GM12874 (cell line): ENCODE measurements at regions not wholly inside any gene's neighbourhood (a gene's known extent, or its start where the extent isn't known, plus 50 kb on each side); places are given as distances from the start of the nearest gene placed in this dataset.

Source experiments
- TF ChIP-seq, protein P1 (sequence below): IDR thresholded peaks from 2 replicates; pipeline ENCODE4 v1.5.1; 2011; ENCODE audit warnings: low read depth, mild to moderate bottlenecking, control low read depth, low read length, moderate library complexity; ENCODE audit not compliant: insufficient read depth

DNA sequence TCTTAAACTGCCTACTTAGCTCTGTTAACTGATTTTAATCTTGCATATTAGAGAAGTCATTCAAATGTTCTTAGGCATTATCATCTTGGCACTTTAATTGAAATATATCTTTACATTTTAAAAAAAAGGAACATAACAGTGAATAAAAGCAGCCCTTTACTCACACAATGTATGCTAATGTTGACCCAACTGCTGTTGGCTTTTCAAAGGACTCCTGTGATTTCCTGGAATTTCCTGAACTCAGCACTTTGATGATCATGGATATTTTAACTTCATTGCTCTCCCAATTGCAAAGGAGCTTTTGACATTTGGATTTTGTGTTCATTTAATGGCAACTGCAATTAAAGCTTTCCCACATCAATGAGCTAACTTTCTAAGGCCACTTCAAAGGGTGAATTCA is 1230.3 kb downstream of the DIAPH3 start:
- TF ChIP-seq, protein P1, sequence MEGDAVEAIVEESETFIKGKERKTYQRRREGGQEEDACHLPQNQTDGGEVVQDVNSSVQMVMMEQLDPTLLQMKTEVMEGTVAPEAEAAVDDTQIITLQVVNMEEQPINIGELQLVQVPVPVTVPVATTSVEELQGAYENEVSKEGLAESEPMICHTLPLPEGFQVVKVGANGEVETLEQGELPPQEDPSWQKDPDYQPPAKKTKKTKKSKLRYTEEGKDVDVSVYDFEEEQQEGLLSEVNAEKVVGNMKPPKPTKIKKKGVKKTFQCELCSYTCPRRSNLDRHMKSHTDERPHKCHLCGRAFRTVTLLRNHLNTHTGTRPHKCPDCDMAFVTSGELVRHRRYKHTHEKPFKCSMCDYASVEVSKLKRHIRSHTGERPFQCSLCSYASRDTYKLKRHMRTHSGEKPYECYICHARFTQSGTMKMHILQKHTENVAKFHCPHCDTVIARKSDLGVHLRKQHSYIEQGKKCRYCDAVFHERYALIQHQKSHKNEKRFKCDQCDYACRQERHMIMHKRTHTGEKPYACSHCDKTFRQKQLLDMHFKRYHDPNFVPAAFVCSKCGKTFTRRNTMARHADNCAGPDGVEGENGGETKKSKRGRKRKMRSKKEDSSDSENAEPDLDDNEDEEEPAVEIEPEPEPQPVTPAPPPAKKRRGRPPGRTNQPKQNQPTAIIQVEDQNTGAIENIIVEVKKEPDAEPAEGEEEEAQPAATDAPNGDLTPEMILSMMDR = no peak

GRCh38 chr13:58935689-58936088 is 1228.0 kb downstream of the DIAPH3 start:
- TF ChIP-seq, protein P1 = no peak

GRCh38 chr13:58946274-58946673 is 1217.5 kb downstream of the DIAPH3 start:
- TF ChIP-seq, protein P1 = no peak

DNA sequence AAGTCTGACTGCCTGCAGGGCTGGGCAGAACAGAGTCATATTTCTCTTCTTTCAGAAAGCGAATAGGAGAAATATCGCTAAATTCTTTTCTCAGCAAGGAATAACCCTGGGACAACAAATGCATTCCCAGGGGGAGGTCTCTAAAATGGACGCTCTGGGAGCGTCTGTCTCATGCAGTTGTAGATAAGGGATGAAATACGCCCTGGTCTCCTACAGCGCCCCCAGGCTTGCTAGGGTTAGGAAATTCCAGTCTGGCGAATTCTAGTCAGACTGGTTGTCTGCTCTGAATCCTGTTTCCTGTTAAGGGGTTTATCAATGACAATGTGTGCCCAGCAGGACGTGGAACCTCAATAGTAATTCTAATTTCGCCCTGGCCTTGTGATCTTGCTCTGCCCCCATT is 1214.1 kb downstream of the DIAPH3 start:
- TF ChIP-seq, protein P1 = no peak

DNA sequence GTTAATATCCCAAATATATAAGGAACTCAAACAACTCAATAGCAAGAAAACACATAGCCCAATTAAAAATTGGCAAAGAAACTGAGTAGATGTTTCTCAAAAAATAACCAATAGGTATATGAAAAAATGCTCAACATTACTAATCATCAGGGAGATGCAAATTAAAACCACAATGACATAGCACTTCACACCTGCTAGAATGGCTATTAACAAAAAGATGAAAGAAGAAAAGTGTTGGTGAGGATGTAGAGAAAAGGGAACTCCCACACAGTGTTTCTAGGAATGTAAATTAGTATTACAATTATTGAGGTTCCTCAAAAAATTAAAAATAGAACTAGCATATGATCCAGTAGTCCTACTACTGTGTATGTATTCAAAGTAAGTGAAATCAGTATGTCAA is 1212.8 kb downstream of the DIAPH3 start:
- TF ChIP-seq, protein P1 = no peak

GRCh38 chr13:58953638-58954037 is 1210.1 kb downstream of the DIAPH3 start:
- TF ChIP-seq, protein P1 = no peak

DNA sequence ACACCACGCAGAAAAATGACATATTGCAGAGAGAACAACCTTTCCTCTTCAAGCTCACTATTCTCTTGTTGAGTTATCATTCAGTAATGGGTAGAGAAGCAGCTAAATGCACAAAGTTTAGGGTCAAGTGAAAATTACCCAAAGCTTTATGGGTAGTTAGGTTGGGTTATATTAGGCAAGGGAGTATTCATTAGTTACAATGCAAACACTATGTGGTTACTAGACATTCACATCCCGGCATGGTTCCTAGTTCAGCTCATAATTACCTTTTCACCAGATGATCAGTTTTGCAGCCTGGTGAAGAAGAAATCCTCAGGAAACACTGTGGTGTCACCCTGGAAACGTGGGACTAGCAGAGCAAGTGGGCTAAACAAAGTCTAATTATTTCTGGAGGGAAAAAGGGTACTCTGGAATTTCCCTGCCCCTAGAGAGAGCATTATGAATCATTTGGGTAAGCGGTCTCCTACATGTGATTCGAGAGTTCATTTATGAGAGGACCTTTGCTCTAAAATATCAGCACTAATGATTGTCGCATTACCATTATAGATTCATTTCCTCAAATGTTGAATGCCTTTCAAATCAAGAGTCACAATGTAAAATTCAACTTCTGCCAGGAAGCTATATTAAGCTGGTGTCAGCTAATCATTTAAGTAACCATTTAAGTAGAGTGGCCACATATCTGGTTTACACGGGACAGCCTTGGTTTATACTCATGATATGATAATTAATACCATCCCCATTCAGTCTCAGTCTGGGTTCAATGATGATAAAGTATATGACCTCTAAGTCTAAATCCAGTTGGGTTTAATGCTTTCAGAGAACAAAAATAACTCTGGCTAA is 1208.0 kb downstream of the DIAPH3 start:
- TF ChIP-seq, protein P1 = no peak
